GM13976 (cell line): ENCODE measurements at regions not wholly inside any gene's neighbourhood (a gene's known extent, or its start where the extent isn't known, plus 50 kb on each side); places are given as distances from the start of the nearest gene placed in this dataset.

Experiments used
- DNase-seq: peaks from one replicate; pipeline ENCODE4 v3.0.0; 2012; ENCODE audit warnings: low spot score
- CTCF ChIP-seq: IDR thresholded peaks from 2 replicates; pipeline ENCODE4 v1.5.1; 2012; ENCODE audit warnings: borderline replicate concordance, mild to moderate bottlenecking; ENCODE audit not compliant: insufficient read depth; ENCODE audit errors: extremely low read depth, missing control alignments, control extremely low read depth
- in situ Hi-C: fragments of 300-500 bp; cut with MboI; formaldehyde crosslinking; loops from one replicate; pipeline ENCODE4 v1.12.0; 2022; ENCODE audit warnings: low sequenced_read_pairs, mixed read lengths, inconsistent platforms; ENCODE audit not compliant: unreplicated experiment

GRCh38 chr2:235146206-235146605 is 194.4 kb downstream of the SH3BP4 start:
- no peak for DNase-seq
- in situ Hi-C loops = loop anchor here (25.0 kb wide), 1 partner anchor 591 kb away; no protein-coding TSS in a partner anchor
- no peak for TF ChIP-seq CTCF

GRCh38 chr2:235146871-235147565 is 195.2 kb downstream of the SH3BP4 start:
- DNase-seq = no peak
- in situ Hi-C loops = loop anchor here (25.0 kb wide), 1 partner anchor 590 kb away; no protein-coding TSS in a partner anchor
- no peak for TF ChIP-seq CTCF

- in situ Hi-C loops = loop anchor here (25.0 kb wide), 1 partner anchor 589 kb away; no protein-coding TSS in a partner anchor
- TF ChIP-seq CTCF = no peak
- DNase-seq = no peak
Observed at GRCh38 chr2:235148201-235149170, 196.7 kb downstream of the SH3BP4 start.

- DNase-seq = no peak
- in situ Hi-C loops = loop anchor here (25.0 kb wide), 1 partner anchor 588 kb away; no protein-coding TSS in a partner anchor
Observed at GRCh38 chr2:235149240-235149659, 197.4 kb downstream of the SH3BP4 start.

GRCh38 chr2:235149736-235150135 is 197.9 kb downstream of the SH3BP4 start:
- DNase-seq = no peak
- in situ Hi-C loops = loop anchor here (25.0 kb wide), 1 partner anchor 588 kb away; no protein-coding TSS in a partner anchor
- no peak for TF ChIP-seq CTCF

More at GRCh38 chr2:235149240-235149659, 197.4 kb downstream of the SH3BP4 start:
- TF ChIP-seq CTCF = no peak

- no peak for TF ChIP-seq CTCF
- in situ Hi-C loops = no loop called here
- no peak for DNase-seq
Observed at GRCh38 chr2:235151152-235151551, 199.3 kb downstream of the SH3BP4 start.
